ENCODE measurements at regions not wholly inside any gene's neighbourhood (a gene's known extent, or its start where the extent isn't known, plus 50 kb on each side); places are given as distances from the start of the nearest gene placed in this dataset.

GRCh38 chr12:19689226-19689625, 249.9 kb downstream of the AEBP2 start:
- no peaks in the 10 kb centered on the region for H3K36me3 ChIP-seq (ENCODE audit: control insufficient read depth, insufficient read depth, low read length)
- intact Hi-C loops (cut with micrococcal nuclease; ENCODE audit: unreplicated experiment) (no loop called here), in situ Hi-C loops (cut with HindIII; ENCODE audit: low pct_unique_long_range_greater_than_20kb, low sequenced_read_pairs) (no loop called here)
- BruUV-seq (replicated peaks): no TSS peak
- TF ChIP-seq, protein P1, sequence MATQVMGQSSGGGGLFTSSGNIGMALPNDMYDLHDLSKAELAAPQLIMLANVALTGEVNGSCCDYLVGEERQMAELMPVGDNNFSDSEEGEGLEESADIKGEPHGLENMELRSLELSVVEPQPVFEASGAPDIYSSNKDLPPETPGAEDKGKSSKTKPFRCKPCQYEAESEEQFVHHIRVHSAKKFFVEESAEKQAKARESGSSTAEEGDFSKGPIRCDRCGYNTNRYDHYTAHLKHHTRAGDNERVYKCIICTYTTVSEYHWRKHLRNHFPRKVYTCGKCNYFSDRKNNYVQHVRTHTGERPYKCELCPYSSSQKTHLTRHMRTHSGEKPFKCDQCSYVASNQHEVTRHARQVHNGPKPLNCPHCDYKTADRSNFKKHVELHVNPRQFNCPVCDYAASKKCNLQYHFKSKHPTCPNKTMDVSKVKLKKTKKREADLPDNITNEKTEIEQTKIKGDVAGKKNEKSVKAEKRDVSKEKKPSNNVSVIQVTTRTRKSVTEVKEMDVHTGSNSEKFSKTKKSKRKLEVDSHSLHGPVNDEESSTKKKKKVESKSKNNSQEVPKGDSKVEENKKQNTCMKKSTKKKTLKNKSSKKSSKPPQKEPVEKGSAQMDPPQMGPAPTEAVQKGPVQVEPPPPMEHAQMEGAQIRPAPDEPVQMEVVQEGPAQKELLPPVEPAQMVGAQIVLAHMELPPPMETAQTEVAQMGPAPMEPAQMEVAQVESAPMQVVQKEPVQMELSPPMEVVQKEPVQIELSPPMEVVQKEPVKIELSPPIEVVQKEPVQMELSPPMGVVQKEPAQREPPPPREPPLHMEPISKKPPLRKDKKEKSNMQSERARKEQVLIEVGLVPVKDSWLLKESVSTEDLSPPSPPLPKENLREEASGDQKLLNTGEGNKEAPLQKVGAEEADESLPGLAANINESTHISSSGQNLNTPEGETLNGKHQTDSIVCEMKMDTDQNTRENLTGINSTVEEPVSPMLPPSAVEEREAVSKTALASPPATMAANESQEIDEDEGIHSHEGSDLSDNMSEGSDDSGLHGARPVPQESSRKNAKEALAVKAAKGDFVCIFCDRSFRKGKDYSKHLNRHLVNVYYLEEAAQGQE (IDR thresholded peaks at IDR 0.05; ENCODE audit: insufficient read depth in 1 of 2, low read depth in 2 of 2, low read length in 1 of 2): no peak
- TF ChIP-seq SIN3A (IDR thresholded peaks at IDR 0.05; ENCODE audit: borderline replicate concordance, insufficient read depth, low read depth, low read length) (no peak), POLR2AphosphoS5 (IDR thresholded peaks at IDR 0.05; ENCODE audit: low read depth, low read length) (no peak), CTCF (IDR thresholded peaks at IDR 0.05) (no peak), TCF7L2 (IDR thresholded peaks at IDR 0.05; ENCODE audit: low read depth, low read length) (no peak)
- ATAC-seq: no peak
- ChIA-PET CTCF (no interaction called here), POLR2A (no interaction called here)
- no peaks in the 10 kb centered on the region for H3K27me3 ChIP-seq (ENCODE audit: control insufficient read depth, insufficient read depth, low read length)
- DNase-seq (ENCODE audit: low read depth, low spot score): no peak
- no peaks in the 10 kb centered on the region for H3K4me1 ChIP-seq (ENCODE audit: control insufficient read depth, insufficient read depth, low read length)
- H3K4me3 ChIP-seq (ENCODE audit: low read depth in 2 of 2, low read length in 2 of 2): no peak overlapping the region
- no peak overlapping the region for H3K27ac ChIP-seq (ENCODE audit: low read length)
- H3K9me3 ChIP-seq (ENCODE audit: control insufficient read depth, insufficient read depth, low read depth, low read length): no peaks in the 10 kb centered on the region

DNA sequence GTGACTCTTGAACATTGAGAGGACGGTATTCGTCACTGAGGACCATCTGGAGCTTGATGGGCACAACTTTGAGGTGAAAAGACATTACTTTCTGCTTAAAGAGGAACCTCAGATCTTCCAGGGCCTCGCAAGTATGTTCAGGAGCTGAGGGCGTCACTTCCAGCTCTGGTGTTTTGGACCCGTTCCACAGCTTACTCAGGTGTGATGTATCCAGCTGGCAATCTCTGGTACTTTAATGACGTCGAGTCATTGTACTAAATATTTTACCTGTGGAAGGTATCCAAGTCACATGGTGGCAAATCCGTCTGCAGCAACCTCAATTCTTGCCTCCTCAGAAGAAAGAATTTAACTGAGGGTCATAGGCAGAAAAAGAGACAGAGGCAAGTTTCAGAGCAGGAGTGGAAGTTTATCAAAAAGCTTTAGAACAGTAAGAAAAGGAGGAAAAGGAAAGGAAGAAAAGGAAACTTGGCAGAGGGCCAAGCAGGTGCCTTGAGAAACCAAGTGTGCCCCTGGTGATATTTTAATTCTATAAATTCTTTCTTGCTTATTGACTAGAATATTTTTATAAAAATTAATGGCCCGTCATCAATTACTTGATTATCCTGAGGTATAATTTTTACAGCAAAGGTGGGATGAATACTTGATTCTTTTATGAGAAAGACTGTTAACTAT, 250.6 kb downstream of the AEBP2 start:
- Histone ChIP-seq H3K36me3 (ENCODE audit: control insufficient read depth, insufficient read depth, low read length) (no peaks in the 10 kb centered on the region), H3K9me3 (ENCODE audit: control insufficient read depth, insufficient read depth, low read depth, low read length) (no peaks in the 10 kb centered on the region), H3K4me3 (ENCODE audit: low read depth in 2 of 2, low read length in 2 of 2) (no peak overlapping the region), H3K4me1 (ENCODE audit: control insufficient read depth, insufficient read depth, low read length) (no peaks in the 10 kb centered on the region), H3K27me3 (ENCODE audit: control insufficient read depth, insufficient read depth, low read length) (no peaks in the 10 kb centered on the region), H3K27ac (ENCODE audit: low read length) (no peak overlapping the region)
- BruUV-seq (replicated peaks): no TSS peak
- intact Hi-C loops (cut with micrococcal nuclease; ENCODE audit: unreplicated experiment): no loop called here
- TF ChIP-seq, protein P1 (IDR thresholded peaks at IDR 0.05; ENCODE audit: insufficient read depth in 1 of 2, low read depth in 2 of 2, low read length in 1 of 2): no peak
- TF ChIP-seq SIN3A (IDR thresholded peaks at IDR 0.05; ENCODE audit: borderline replicate concordance, insufficient read depth, low read depth, low read length) (no peak), CTCF (IDR thresholded peaks at IDR 0.05) (no peak), TCF7L2 (IDR thresholded peaks at IDR 0.05; ENCODE audit: low read depth, low read length) (no peak), POLR2AphosphoS5 (IDR thresholded peaks at IDR 0.05; ENCODE audit: low read depth, low read length) (no peak)
- ChIA-PET POLR2A (no interaction called here), CTCF (no interaction called here)
- DNase-seq (ENCODE audit: low read depth, low spot score) (no peak), ATAC-seq (no peak)
- in situ Hi-C loops (cut with HindIII; ENCODE audit: low pct_unique_long_range_greater_than_20kb, low sequenced_read_pairs): no loop called here
